ENCODE measurements at regions not wholly inside any gene's neighbourhood (a gene's known extent, or its start where the extent isn't known, plus 50 kb on each side); places are given as distances from the start of the nearest gene placed in this dataset.

- H3K9ac ChIP-seq (ENCODE audit: insufficient read depth, low read depth, low read length) = no peak overlapping the region
- intact Hi-C loops (cut with micrococcal nuclease; ENCODE audit: unreplicated experiment) (no loop called here), in situ Hi-C loops (cut with HindIII; ENCODE audit: extremely low pct_ligation_motif_present, low pct_unique_long_range_greater_than_20kb) (no loop called here)
- H3K4me2 ChIP-seq (ENCODE audit: low read depth, low read length) = no peak overlapping the region
- 13% methylated on average over 4 of the region's 13 CpGs for WGBS (ENCODE audit: low lambda C conversion rate)
- no peaks in the 10 kb centered on the region for H4K20me1 ChIP-seq (ENCODE audit: insufficient read depth, low read length)
- peak; percentile 64 for ATAC-seq
- H2AFZ ChIP-seq (ENCODE audit: low read length) = no peak overlapping the region
- peaks cover 16% of the 10 kb centered on the region for H3K4me1 ChIP-seq (ENCODE audit: insufficient read depth, low read length)
- H3K27me3 ChIP-seq (ENCODE audit: control insufficient read depth in 1 of 2, insufficient read depth in 2 of 2, low read length in 2 of 2) = peaks cover 2 to 50% of the 10 kb centered on the region in 2 experiments; a peak in 3 of 5 replicates
- H3K27ac ChIP-seq (ENCODE audit: extremely low read length, insufficient read depth, low read length) = no peak overlapping the region
- POLR2A ChIA-PET = no interaction called here
- H3K9me3 ChIP-seq (ENCODE audit: low read length) = no peaks in the 10 kb centered on the region; the same call in 1 of the 2 replicates
- no peak for FAIRE-seq
- no peak for TF ChIP-seq ZNF761 (CRISPR knock-in tag; conservative IDR thresholded peaks at IDR 0.05)
- TF ChIP-seq FOXK1 (CRISPR knock-in tag; IDR thresholded peaks at IDR 0.05; ENCODE audit: borderline replicate concordance, low read depth) = no peak
- TF ChIP-seq AHDC1 (CRISPR knock-in tag; IDR thresholded peaks at IDR 0.05; ENCODE audit: borderline replicate concordance) = no peak
- no peak for TF ChIP-seq NPAS2 (CRISPR knock-in tag; IDR thresholded peaks at IDR 0.05; ENCODE audit: borderline replicate concordance)
- no peak for TF ChIP-seq ZNF263 (CRISPR knock-in tag; IDR thresholded peaks at IDR 0.05)
- no peak for TF ChIP-seq MAX (IDR thresholded peaks at IDR 0.05)
- no peak for TF ChIP-seq DMAP1 (CRISPR knock-in tag; IDR thresholded peaks at IDR 0.05)
- TF ChIP-seq ZNF501 (CRISPR knock-in tag; IDR thresholded peaks at IDR 0.05) = no peak
- TF ChIP-seq SALL1 (CRISPR knock-in tag; IDR thresholded peaks at IDR 0.05) = no peak
- H3K79me2 ChIP-seq (ENCODE audit: insufficient read depth, low read length) = no peaks in the 10 kb centered on the region
- DNase-seq (ENCODE audit: low spot score) = no peak
- no TSS peak for BruUV-seq (replicated peaks)
- H3K4me3 ChIP-seq (replicated peaks in 1 of 3; ENCODE audit: insufficient read depth in 1 of 3, low read depth in 2 of 3, low read length in 3 of 3) = no peak overlapping the region
- CTCF ChIA-PET (ENCODE audit: low intra/inter-chr PET ratio, low total read pairs) = no interaction called here
- H3K36me3 ChIP-seq (replicated peaks in 1 of 2; ENCODE audit: control insufficient read depth in 1 of 2, insufficient read depth in 2 of 2, low read length in 2 of 2) = no peaks in the 10 kb centered on the region
These were observed 185.6 kb downstream of the FAM43A start for GRCh38 chr3:194871143-194871863.
